ENCODE measurements at regions not wholly inside any gene's neighbourhood (a gene's known extent, or its start where the extent isn't known, plus 50 kb on each side); places are given as distances from the start of the nearest gene placed in this dataset.
"Not testable (repeated sequence)": the region's sequence is repeated elsewhere in the genome, so short reads cannot be mapped to it uniquely, and the experiment has no call there.

DNA sequence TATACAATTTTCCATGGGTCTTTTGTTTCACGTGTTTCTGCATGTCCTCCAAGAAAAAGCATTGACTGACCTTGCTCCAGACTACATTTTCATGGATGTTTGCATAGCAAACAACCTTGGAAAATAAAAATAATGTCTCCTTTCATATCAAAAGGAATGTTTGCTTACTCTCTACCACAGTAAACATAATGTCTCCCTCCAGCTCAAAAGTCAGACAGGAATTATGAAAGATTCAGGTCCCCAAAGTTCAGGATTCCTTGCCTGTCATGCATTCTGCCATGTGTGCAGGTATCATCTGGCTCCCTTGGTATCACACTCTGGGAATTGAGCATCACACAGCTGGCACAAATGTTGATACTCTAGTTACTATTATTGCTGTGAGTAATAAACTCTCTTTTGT is 103.1 kb upstream of the ZC3H15 start:
- Histone ChIP-seq H2AFZ (ENCODE audit: low read length) (no peak overlapping the region), H3K4me2 (ENCODE audit: insufficient read depth, low read length) (no peak overlapping the region), H3K36me3 (ENCODE audit: insufficient read depth, low read length) (no peaks in the 10 kb centered on the region), H3K79me2 (ENCODE audit: insufficient read depth, low read length) (no peaks in the 10 kb centered on the region), H3K27ac (ENCODE audit: low read depth, low read length) (no peak overlapping the region), H4K20me1 (ENCODE audit: insufficient read depth, low read length) (no peaks in the 10 kb centered on the region), H3K4me1 (ENCODE audit: insufficient read depth, low read length) (no peaks in the 10 kb centered on the region), H3K27me3 (ENCODE audit: insufficient read depth, low read length) (no peaks in the 10 kb centered on the region), H3K4me3 (ENCODE audit: insufficient read depth, low read length) (no peak overlapping the region), H3K9me3 (ENCODE audit: low read depth, low read length) (peaks cover 3% of the 10 kb centered on the region)
- DNase-seq (ENCODE audit: insufficient read length, low spot score, missing footprints), result no peak
- TF ChIP-seq, protein P1, sequence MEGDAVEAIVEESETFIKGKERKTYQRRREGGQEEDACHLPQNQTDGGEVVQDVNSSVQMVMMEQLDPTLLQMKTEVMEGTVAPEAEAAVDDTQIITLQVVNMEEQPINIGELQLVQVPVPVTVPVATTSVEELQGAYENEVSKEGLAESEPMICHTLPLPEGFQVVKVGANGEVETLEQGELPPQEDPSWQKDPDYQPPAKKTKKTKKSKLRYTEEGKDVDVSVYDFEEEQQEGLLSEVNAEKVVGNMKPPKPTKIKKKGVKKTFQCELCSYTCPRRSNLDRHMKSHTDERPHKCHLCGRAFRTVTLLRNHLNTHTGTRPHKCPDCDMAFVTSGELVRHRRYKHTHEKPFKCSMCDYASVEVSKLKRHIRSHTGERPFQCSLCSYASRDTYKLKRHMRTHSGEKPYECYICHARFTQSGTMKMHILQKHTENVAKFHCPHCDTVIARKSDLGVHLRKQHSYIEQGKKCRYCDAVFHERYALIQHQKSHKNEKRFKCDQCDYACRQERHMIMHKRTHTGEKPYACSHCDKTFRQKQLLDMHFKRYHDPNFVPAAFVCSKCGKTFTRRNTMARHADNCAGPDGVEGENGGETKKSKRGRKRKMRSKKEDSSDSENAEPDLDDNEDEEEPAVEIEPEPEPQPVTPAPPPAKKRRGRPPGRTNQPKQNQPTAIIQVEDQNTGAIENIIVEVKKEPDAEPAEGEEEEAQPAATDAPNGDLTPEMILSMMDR (IDR thresholded peaks at IDR 0.05; ENCODE audit: extremely low read depth, low read depth, low read length), result no peak

DNA sequence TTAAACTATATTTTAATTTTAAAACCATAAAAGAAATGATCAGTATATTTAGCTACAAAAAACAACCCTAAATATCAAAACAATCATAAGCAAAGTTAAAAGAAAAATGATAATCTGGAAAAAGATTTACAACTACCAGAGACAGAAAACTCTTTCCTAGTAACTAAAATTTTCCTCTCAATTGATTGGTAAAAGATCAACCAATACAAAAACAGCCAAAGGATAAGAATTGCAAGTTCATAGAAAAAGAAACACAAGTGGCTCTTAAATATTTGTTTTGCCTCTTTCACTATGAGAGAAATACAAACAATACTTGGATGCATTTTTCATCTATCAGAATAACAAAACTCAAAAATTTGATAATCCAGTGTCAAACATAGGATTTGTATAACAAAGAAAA is 101.8 kb upstream of the ZC3H15 start:
- Histone ChIP-seq H3K9me3 (ENCODE audit: low read depth, low read length) (peaks cover 3% of the 10 kb centered on the region), H3K79me2 (ENCODE audit: insufficient read depth, low read length) (no peaks in the 10 kb centered on the region), H2AFZ (ENCODE audit: low read length) (no peak overlapping the region), H3K4me1 (ENCODE audit: insufficient read depth, low read length) (no peaks in the 10 kb centered on the region), H3K36me3 (ENCODE audit: insufficient read depth, low read length) (no peaks in the 10 kb centered on the region), H4K20me1 (ENCODE audit: insufficient read depth, low read length) (no peaks in the 10 kb centered on the region), H3K4me3 (ENCODE audit: insufficient read depth, low read length) (no peak overlapping the region), H3K27ac (ENCODE audit: low read depth, low read length) (no peak overlapping the region), H3K4me2 (ENCODE audit: insufficient read depth, low read length) (no peak overlapping the region), H3K27me3 (ENCODE audit: insufficient read depth, low read length) (no peaks in the 10 kb centered on the region)
- no peak for DNase-seq (ENCODE audit: insufficient read length, low spot score, missing footprints)
- TF ChIP-seq, protein P1 (IDR thresholded peaks at IDR 0.05; ENCODE audit: extremely low read depth, low read depth, low read length), result no peak

DNA sequence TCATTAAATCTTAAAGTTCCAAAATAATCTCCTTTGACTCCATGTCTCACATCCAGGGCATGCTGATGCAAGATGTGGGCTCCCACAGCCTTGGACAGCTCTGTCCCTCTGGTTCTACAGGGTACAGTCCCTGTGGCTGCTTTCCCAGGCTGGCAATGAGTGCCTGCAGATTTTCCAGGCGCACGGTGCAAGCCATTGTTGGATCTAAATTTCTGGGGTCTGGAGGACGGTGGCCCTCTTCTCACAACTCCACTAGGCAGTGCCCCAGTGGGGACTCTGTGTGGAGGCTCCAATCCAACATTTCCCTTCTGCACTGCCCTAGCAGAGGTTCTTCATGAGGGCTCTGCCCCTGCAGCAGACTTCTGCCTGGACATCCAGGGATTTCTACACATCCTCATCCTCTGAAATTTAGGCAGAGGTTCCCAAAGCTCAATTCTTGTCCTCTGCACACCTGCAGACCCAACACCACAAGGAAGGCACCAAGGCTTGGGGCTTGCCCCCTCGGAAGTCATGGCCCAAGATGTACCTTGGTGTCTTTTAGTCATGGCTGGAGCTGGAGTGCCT is 100.3 kb upstream of the ZC3H15 start:
- not testable (repeated sequence) for H3K79me2 ChIP-seq (ENCODE audit: insufficient read depth, low read length)

DNA sequence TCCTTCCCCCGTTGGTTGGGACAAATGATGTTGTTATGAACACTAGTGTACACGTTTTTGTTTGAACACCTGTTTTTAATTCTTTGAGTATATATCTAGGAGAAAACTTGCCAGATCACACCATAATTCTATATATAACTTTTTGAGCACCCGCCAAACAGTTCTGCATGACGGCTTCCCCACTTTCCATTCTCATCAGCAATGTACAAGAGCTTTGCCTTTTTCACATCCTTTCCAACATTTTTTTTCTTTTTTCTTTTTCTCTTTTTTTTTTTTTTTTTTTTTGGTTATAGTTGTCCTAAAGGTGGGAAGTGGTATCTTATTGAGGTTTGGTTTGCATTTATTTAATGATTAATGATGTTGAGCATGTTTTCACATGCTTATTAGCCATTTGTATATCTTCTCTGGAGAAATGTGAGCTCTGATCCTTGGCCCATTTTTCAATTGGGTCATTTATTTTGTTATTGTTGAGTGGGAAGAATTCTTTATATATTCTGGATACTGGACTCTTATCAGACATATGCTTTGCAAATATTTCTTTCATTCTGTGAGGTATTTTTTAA is 86.9 kb upstream of the ZC3H15 start:
- Histone ChIP-seq H4K20me1 (ENCODE audit: insufficient read depth, low read length) (no peaks in the 10 kb centered on the region), H3K4me2 (ENCODE audit: insufficient read depth, low read length) (no peak overlapping the region), H3K9me3 (ENCODE audit: low read depth, low read length) (no peaks in the 10 kb centered on the region), H2AFZ (ENCODE audit: low read length) (no peak overlapping the region), H3K27ac (ENCODE audit: low read depth, low read length) (no peak overlapping the region), H3K36me3 (ENCODE audit: insufficient read depth, low read length) (no peaks in the 10 kb centered on the region), H3K4me1 (ENCODE audit: insufficient read depth, low read length) (no peaks in the 10 kb centered on the region), H3K79me2 (ENCODE audit: insufficient read depth, low read length) (no peaks in the 10 kb centered on the region), H3K4me3 (ENCODE audit: insufficient read depth, low read length) (no peak overlapping the region), H3K27me3 (ENCODE audit: insufficient read depth, low read length) (no peaks in the 10 kb centered on the region)
- TF ChIP-seq, protein P1 (IDR thresholded peaks at IDR 0.05; ENCODE audit: extremely low read depth, low read depth, low read length), result no peak
- DNase-seq (ENCODE audit: insufficient read length, low spot score, missing footprints), result no peak

More for the DNA sequence above, 100.3 kb upstream of the ZC3H15 start:
- not testable (repeated sequence) for H3K9me3 ChIP-seq (ENCODE audit: low read depth, low read length); H3K27me3 ChIP-seq (ENCODE audit: insufficient read depth, low read length); H3K27ac ChIP-seq (ENCODE audit: low read depth, low read length); H4K20me1 ChIP-seq (ENCODE audit: insufficient read depth, low read length); H2AFZ ChIP-seq (ENCODE audit: low read length); H3K4me2 ChIP-seq (ENCODE audit: insufficient read depth, low read length); H3K4me1 ChIP-seq (ENCODE audit: insufficient read depth, low read length); H3K36me3 ChIP-seq (ENCODE audit: insufficient read depth, low read length); H3K4me3 ChIP-seq (ENCODE audit: insufficient read depth, low read length); DNase-seq (ENCODE audit: insufficient read length, low spot score, missing footprints)

Measured in osteoblast (primary cell).